SIG-M5 (cell line): ENCODE measurements at regions not wholly inside any gene's neighbourhood (a gene's known extent, or its start where the extent isn't known, plus 50 kb on each side); places are given as distances from the start of the nearest gene placed in this dataset.

Experiments used
- DNase-seq: peaks from one replicate; lab custom pipeline; 2025; lab: John Stamatoyannopoulos, UW

- DNase-seq = no peak
Measured at GRCh38 chr3:72591522-72592421, 256.5 kb downstream of the SHQ1 start.

DNA sequence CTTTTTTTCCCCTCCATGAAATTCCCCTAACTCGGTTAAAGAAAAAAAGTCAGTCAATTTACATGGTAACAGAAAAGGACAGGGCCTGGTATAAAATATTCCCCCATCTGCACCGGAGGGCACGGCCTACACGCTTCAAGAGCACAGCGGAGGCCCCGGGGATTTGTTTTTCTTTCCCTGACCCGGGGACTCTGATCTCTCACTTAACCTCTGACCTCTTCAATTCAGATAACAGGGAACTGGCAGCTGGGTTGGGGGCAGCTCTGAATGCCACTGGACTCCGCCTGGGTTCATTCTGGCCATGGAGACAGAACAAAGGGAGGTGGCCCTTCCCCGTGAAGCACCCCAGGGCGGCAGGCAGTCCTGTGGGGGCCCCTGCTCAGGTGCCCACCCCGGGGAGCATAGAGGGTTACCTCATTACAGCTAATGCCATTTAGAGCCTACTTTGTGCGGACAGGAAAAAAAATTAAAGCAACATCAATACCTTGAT is 257.5 kb downstream of the SHQ1 start:
- no peak for DNase-seq

- no peak for DNase-seq
Measured at GRCh38 chr3:72587282-72587681, 261.0 kb downstream of the SHQ1 start.

DNA sequence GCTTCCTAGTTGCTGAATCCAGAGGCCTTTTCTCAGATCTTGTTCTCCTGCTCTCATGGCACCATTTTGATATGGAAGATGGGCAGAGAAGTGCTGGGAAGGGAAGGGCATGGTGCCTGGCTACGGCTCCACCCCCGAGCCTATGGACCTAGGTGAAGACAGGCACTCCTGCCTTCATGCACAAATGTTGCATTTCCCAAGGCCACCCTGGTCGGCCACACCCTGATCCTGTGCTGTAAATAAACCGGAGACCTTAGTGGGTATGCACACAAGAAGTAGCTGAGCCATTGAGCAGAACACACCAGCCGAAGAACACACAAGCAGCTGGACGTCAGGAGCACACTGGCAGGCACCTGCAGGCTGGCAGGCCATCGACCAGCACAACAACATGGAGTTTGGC is 261.6 kb downstream of the SHQ1 start:
- DNase-seq = no peak

DNA sequence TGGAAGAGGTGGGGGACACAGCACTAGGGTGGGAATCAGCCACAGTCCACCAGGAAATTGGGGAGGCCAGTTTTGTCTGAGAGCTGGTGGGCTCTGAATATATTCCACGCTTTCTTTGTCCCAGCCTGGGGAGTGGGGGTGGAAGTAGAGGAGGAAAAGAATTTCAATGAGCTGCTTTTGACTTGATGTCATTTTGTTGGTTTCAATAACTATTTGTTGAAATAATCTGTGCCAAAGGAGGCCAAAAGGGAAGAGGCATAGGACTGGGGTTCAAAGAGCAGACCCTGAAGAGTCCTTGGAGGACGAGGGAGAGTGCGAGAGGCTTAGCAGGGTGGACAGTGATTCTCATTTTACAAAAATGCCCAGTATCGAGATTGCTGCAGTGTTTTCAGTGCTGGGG is 262.3 kb downstream of the SHQ1 start:
- no peak for DNase-seq

- DNase-seq = no peak
Measured at GRCh38 chr3:72584262-72584661, 264.0 kb downstream of the SHQ1 start.

DNA sequence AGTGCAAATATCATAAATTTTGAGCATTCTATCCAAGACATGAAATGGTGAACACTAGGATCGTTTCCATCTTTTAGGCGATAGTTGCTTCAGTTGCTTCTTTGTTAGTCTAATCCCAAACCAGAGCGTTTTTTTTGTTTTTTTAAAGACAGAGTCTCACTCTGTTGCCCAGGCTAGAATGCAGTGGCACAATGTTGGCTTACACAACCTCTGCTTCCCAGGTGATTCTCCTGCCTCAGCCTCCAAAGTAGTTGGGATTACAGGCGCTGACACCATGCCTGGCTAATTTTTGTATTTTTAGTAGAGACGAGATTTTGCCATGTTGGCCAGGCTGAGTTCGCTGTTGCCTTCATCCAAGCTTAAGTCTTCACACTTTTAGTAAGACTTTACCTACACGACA is 265.3 kb downstream of the SHQ1 start:
- DNase-seq = no peak

- DNase-seq = no peak
Measured at GRCh38 chr3:72582211-72582878, 265.9 kb downstream of the SHQ1 start.

DNA sequence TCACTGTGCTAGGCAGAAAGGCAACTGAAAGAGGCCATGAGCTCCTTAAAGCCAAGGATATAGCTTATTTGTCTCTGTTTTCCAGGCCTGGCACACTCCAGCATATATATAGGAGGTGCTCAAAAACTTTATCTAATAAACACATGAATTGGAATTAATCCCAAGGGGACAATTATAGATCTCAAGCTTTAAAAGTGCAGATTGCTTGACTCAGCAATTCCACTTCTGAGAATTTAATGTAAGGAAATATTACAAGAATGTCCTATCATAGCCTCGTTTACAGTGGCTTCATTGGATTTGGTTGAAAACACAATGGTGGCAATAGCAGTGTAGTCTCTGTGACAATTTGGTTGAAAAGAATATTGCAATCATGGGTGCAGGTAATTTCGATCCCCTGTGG is 267.3 kb downstream of the SHQ1 start:
- DNase-seq = no peak

DNA sequence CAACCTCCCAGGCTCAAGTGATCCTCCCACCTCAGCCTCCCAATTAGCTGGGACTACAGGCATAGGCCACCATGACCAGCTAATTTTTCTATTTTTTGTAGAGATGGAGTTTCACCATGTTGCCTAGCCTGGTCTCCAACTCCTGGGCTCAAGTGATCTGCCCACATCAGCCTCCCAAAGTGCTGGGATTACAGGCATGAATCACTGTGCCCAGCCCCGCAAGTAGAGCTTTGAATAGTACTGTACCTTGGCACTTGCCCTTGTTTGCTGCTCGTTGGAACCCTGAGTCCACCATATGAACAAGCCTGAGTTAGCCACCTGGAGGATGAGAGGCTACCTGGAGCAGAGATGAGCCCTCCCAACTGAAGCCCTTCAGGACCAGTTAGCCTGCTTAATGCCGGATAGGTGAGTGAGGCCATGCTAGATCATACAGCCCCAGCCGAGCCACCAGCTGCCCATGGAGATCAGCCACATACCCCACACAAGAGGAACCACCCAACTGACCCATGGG is 267.9 kb downstream of the SHQ1 start:
- DNase-seq = no peak

GRCh38 chr3:72579581-72580245 is 268.5 kb downstream of the SHQ1 start:
- no peak for DNase-seq

GRCh38 chr3:72579191-72579580 is 269.1 kb downstream of the SHQ1 start:
- DNase-seq = no peak

GRCh38 chr3:72577190-72577589 is 271.1 kb downstream of the SHQ1 start:
- no peak for DNase-seq

DNA sequence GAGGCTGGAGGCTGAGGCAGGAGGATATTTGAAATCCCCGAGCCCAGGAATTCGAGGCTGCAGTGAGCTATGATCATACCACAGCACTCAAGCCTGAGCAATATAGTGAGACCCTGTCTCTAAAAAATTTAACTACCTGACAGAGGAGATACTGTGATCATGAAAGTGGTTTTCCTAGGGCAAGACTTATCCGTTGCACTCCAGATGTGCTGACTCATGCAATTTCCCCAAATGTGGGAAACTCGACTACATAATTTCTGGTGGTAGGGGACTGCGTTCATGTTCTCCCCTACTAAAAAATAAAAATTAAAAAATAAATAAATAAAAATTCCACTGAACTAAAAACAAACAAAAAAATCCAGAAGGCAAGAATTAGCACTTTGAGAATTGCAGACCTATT is 271.7 kb downstream of the SHQ1 start:
- no peak for DNase-seq

- DNase-seq = no peak
Measured at GRCh38 chr3:72574144-72574543, 274.1 kb downstream of the SHQ1 start.

DNA sequence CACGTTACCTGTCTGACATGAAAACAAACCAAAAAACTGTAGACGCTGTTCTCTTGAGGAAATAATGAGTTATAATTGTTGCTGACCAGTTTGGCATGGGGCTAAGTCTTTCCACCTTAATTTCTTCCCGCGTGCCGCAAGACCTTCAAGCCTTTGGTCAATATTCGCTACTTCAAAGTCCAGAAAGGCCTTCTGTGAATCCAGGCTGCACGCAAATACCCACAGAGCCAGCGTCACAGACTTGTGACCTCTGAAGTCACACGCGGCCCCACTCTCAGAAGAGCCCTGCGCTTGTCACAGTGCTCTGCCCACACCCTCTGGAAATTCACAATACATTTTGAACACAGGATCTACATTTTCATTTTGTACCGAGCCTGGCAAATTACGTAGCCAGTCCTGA is 275.2 kb downstream of the SHQ1 start:
- DNase-seq = no peak

GRCh38 chr3:72572489-72573007 is 275.7 kb downstream of the SHQ1 start:
- no peak for DNase-seq

DNA sequence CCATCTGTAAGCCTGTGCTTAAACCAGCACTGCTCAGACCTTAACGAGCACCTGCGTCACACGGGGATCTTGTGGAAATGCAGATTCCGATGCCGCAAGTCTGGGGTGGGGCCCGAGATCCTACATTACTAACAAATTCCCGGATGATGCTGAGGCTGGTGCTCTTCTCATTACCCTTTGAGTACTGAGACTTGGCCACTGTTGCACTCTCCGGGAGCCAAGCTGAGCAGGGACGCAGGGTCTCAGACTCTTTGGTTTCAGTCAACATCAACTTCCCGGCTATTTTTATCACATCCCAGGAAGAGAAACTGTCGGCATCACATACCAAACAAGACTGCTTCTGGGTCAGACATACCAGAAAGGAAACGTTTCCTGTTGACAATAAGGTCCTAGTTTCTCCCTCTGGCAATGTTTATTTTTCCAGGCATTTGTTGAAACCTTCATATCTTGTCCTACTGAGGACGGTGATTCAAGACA is 276.6 kb downstream of the SHQ1 start:
- no peak for DNase-seq

- no peak for DNase-seq
Measured at GRCh38 chr3:72571052-72571451, 277.2 kb downstream of the SHQ1 start.

DNA sequence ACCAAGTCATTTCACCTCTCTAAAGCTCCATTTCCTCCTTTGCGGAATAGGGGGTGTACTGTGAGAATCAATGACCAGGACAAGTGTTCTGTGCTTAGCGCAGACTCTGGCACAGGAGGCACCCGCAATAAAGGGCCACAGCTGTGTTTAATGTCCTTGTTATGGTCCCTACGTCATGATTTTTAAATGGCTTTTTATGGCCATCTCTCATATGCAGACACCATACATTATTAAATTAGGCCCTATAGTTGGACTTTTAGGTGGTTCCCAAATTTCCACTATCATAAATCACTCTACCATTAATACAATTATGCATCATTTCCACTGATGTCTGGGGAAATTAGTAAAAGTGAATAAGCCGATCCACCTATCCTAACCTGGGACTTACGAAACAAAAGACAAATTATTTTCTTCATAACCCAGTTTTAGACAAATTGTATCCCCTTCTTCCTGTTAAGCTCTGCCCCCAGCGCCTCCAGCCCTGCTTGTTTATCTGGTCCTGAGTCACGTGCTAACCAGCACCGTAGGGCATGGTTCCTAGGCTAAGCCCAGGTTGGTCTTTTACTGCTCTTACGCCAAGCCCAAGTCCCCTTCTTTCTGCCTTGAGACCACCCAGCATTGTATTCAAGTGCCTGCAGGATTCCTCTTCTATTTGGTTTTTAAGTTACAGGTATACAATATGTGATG is 278.3 kb downstream of the SHQ1 start:
- no peak for DNase-seq

GRCh38 chr3:72568083-72568482 is 280.2 kb downstream of the SHQ1 start:
- no peak for DNase-seq

DNA sequence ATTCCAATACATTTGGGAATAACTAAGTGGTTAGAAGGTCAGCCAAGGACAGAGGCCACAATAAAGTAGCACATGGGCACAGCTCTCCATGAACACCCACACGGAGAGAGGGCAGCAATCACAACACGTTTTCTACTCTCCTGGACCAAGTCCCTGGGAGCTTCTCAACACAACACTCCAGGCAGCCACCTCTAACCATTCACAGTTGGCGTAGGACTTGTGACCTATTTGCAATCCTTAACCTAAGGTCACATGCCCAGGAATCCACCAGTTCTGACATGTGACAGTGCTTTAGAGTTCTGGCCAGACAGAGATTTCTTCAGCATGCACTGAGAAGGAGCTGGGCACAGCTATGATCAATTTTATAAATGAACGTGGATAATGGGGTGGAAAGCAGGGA is 280.8 kb downstream of the SHQ1 start:
- no peak for DNase-seq
